HG02870 (cell line): ENCODE measurements at regions not wholly inside any gene's neighbourhood (a gene's known extent, or its start where the extent isn't known, plus 50 kb on each side); places are given as distances from the start of the nearest gene placed in this dataset.
"Not testable (repeated sequence)": the region's sequence is repeated elsewhere in the genome, so short reads cannot be mapped to it uniquely, and the experiment has no call there.

Experiments
- ATAC-seq: cut with Tn5 transposase; IDR thresholded peaks from one replicate; pipeline ENCODE4 v1.9.1; 2021; ENCODE audit warnings: mild to moderate bottlenecking, moderate library complexity; ENCODE audit not compliant: unreplicated experiment

DNA sequence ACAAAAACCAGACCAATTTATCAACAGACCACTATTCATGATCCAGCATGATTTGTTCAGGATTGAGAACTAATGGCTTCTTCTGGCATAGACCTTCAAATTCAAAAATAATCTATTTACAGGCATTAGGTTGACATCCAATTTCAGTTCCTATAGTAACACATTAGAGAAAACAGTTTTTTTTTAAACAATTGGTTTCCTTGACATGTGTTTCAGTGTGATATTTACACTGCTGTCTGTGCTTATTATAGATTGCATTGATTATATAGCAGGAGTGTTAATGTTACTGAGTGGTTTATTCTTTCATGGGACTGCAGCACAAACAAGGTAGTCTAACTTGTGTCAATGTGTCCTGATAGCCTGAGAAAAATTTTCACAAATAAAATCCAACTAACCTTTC is 579.3 kb downstream of the PLOD2 start:
- ATAC-seq = no peak

DNA sequence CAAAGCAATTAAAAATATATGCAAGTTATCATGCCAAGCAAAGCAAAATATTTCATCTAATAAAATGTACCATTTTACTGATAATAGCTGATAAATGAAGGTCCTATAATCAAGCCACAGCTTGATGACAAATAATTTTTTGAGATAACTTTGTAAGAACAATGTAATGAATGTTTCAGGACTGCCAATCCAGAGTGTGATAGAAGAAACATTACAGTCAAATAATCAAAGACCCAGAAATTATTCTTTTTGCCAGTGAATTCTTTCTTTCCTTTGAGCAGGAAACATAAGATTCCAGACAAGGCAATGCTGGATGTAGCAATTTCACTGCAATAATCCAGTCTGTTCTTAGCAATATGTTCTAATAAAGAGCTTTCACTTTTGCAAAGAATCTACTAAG is 556.1 kb downstream of the PLOD2 start:
- no peak for ATAC-seq

DNA sequence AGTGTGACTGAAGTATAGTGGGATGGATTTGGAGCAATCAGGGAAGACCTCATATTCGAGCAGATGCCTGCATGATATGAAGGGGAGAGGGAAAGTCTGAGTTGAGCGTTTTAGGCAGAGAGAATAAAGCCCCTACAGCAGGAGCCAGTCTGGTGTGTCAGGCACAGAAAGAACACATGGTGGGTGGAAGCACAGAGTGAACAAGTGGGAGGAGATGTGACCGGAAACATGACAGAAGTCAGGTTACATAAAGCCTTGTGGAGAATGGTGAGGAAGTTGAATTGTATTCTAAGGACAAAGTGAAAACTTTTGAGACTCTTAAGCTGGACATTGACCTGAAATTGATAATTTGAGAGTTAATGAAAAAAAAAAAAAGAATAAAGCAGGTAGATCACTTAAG is 541.0 kb downstream of the PLOD2 start:
- no peak for ATAC-seq

DNA sequence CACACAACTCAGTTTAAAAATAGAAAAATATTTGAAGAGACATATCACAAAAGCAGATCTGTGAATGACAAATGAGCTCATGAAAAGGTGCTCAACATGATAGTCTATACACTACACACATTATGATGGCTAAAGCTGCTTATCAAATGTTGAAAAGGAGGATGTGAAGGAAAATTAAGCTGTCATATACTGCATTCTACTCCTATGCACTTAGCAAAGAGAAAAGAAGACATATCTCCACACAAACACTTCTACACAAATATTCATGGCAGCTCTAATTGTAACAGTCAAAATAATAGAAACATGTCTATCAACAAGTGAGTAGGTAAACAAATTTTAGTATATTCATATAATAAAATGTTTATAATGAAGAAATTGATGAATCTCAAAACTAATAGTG is 540.5 kb downstream of the PLOD2 start:
- no peak for ATAC-seq

DNA sequence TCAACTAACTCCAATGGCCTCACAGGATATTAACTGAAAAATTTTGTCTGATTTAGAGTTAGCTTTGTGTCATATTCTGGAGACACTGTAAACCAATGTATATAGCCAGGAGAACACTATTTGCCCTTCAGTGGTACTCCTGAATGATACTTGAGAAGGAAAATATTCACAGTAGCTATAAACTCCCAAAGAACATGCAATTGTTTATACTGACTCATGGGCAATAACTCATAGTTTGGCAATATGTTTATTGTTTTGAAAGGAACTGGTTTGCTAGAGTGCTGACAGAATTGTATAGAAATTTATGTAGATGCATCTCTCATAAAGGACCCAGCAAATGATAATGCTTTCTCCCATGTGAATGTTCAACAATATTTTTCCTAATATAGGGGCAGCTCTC is 537.6 kb downstream of the PLOD2 start:
- no peak for ATAC-seq

DNA sequence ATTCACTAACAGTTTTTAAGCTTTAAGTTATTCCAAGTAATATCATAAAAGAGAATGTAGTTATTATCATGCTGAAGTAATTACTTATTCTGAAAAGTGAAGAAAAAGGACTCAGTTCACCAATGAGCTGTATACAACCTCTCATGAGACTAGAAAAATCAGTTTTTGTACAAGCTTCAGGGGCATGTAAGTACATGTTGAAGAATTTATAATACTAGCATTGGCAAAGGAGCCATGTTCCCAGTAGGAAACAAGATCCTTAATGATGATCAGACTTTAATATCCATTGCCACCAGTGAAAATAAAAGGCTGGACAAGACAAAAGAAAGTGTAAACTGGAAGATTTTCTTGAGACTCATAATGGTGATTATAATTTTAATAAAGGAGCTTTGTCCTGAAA is 532.8 kb downstream of the PLOD2 start:
- ATAC-seq = no peak

DNA sequence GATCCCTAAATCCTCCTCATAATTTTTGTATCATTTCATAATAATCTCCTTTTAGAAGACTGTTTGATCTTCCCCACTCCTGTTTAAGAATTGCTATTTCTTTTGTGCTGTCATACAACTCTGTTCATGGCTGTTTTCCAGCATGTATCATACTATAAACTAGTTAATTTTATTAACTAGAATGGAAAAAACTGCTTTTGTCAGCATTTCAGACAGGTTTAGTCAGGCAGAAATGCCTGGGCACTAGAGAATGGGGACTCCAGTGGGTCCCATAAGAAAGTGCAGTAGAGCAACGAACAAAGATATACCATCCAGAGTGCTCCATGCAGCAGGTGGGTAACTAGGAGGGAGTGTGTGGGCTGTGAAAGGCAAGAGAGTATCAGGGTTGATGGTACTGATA is 523.9 kb downstream of the PLOD2 start:
- ATAC-seq = no peak

DNA sequence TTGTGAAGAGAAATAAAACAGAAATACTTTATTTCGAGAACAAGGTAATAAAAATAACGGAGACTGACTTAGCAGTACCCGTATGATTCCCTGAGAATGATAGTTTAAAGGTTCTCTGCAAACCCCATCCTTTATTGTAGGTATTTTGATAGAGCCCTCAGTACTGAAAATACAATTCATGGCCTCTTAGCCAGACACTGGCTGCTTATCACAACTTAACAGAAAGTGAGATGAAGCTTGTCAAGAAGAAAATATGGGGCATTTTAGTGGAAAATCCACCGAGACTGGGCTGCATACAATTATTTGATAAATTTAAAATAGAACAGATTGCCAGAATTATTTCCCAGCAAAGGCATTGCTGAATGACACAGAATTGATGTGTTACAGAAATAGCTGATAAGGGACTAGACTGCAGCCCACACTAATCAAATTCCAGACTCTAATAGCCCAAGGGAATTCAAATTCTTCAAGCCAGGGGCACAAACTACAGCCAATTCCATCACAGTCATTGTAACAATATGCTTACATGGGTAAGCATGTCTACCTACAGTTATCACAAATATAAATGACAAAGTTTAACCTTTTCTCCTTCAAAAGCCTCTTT is 521.9 kb downstream of the PLOD2 start:
- ATAC-seq = no peak

DNA sequence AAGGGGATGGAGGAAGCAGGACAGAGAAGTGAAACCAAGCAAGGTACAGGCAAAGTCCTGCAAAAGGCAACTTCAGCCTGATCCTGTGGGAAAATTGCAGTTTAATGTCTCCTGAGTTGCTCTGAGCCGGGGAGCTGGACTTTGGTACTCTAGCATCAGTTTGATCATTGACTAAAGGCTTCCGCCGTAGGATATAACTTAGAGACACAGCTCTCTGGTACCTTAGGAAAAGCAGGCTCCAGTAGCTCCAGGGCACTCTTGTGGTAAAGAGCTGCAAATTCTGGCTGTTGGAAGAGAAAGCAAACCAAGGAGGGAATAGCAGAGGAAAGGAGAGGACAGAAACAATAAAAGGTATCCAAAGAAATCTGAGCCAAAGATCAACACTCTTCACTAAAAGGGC is 521.1 kb downstream of the PLOD2 start:
- ATAC-seq = no peak

DNA sequence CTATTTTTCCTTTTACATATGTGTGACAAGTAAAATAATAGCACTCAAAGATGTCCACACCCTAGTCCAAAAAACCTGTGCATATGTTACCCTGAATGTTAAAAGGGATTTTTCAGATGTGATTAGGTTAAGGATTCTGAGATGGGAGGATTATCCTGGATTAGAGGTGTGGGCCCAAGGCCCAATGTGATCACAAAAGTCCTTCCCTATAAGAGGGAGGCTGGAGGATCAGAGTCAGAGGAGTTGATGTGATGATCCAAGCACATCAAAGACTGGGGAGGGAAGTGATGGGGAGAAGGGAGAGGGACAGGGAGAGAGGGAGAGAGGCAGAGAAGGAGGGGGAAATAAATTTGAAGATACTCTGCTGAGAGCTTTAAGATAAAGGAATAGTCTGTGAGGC is 512.6 kb downstream of the PLOD2 start:
- ATAC-seq = no peak

DNA sequence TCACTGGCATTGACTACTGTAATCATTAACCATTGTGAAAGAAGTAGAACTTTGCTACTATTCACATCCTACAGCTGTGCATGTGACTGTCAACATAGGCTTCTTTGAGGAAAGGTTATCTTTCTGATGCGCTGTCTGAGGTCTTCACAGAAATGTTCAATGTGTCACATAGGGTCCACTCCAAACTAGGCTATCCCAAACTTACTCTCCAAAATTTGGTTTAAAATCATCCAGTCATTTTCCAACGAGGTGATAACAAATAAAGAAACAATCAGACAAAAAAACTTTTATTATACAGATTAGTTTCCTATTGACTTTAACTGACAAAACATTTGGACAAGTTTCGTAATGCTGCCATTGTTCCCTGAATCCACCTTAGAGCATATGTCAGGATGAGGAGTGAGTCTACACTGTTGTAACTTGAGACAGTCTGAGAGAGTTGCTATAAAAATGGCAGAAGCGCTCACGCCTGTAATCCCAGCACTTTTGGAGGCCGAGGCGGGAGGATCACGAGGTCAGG is 511.6 kb downstream of the PLOD2 start:
- no peak for ATAC-seq

DNA sequence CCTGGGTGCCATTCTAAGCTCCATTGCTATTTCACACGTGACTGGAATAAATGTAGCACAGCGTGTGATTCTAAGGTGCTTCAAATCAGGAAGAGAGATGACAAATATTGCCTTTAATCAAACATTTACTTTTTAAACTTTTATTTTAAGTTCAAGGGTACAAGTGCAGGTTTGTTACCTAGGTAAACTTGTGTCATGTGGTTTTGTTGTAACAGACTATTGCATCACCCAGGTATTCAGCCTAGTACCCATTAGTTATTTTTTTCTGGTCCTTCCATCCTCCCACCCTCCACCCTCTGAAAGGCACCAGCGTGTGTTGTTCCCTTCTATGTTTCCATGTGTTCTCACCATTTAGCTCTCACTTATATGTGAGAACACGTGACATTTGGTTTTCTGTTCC is 510.8 kb downstream of the PLOD2 start:
- no peak for ATAC-seq

DNA sequence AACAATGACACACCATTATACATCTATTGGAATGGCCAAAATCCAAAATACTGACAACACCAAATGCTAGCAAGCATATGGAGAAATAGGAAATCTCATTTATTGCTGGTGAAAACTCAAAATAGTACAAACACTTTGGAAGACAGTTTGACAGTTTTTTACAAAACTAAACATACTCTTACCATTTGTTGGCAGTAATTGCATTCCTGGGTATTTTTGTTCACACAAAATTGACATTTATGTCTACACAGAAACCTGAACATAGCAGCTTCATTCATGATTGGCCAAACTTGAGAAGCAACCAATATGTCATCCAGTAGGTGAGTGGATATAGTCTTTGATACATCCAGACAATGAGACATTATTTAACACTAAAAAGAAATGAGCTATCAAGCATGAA is 489.9 kb downstream of the PLOD2 start:
- ATAC-seq = no peak

DNA sequence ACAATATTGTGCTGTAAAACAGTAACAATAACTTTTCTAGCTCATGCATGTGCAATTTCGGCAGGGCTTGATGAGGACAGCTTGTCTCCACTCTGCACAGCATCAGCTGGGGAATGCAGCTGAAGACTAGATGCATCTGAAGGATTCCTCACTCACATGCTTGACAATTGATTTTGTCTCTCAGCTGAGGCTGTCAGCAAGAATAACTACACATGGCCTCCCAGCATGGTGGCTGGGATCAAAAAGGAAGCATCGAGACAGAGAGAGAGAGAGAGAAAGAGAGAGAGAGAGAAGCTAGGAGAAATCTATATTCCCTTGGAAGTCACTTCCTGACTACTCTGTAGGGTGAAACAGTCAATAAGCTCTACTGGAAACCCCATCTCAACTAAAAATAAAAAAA is 487.1 kb downstream of the PLOD2 start:
- no peak for ATAC-seq

DNA sequence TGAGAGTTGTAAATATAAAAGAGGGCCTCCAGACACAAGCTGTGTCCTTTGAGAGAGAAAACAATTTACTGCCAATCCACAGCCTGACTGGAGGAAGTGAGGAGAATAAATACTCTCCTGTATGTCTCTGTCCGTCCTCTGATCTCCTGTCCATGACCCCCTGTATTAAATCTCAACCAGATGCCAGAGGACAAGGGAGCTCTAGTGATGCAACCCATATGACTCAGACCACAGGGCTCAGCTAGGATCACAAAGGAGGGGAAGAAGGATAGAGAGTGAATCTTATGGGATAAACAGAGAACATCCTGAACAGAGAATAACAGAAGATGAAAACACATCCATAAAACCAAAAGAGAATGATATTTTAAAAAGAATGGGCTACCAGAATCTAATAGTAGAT is 482.6 kb downstream of the PLOD2 start:
- ATAC-seq = no peak

DNA sequence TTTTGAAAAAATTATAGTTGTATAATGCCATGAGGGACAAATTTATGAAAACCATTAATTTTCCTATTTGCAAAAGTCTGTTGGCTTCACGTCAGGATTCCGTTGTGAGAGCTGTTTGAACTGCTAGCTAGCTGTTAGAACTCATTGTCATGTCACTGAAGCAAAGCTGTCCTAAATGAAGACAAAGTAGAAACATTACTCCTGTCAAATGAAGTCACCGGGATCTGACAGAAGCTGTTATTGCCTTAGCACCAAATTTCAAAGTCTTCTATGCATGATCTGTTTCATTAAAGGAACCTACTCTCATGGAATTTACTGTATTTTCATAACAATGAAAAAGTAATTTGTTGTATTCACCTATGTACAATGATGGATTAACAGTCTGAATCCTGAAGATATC is 479.8 kb downstream of the PLOD2 start:
- ATAC-seq = no peak

DNA sequence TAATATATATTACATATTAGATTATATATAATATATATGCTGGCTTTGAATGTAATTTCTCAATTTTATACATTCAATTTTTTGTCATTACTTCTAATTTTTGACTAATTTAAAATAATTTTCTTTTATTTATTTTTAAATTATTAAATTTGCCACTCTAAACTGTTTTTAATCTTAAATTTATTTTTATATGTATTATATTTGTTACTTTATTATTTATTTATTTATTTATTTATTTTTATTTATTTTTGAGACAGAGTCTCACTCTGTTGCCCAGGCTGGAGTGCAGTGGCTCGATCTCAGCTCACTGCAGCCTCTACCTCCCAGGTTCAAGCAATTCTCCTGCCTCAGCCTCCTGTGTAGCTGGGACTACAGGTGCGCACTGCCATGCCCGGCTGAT is 473.0 kb downstream of the PLOD2 start:
- not testable (repeated sequence) for ATAC-seq

DNA sequence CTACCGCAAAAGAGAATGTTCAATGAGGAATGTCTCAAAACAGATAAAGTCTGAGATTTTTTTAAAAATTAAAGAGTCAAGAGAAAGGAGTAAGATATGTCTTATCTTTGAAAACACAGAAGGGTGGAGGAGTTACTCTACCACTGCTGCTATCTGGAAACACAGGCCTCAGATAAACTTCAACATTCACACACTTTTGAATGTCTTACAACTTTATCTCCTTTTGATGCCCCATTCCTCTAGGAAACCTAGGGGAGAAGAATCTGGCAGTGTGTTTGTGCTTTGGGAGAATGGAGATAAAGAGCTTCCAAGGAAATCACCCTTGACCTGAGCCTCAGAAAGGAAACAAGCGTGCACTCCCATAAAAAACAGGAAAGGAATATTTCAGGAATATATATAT is 468.2 kb downstream of the PLOD2 start:
- ATAC-seq = no peak

DNA sequence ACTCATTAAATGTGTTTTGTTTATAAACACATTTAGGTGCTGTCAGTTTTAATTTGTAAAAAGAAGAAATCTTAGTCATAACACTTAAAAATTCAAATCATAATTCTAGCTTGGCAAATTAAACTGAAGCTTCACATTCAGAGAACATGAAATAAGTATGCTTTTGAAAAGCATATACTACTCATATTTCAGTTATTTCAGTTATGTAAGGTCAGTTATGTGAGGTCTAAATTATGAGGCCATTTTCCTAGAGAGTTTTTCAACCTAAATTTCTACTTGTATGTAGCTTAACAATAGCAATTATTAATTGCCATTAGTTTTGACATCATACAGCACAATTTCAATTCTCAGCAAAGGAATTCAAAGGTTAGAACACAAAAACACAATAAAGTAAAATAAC is 465.0 kb downstream of the PLOD2 start:
- no peak for ATAC-seq

DNA sequence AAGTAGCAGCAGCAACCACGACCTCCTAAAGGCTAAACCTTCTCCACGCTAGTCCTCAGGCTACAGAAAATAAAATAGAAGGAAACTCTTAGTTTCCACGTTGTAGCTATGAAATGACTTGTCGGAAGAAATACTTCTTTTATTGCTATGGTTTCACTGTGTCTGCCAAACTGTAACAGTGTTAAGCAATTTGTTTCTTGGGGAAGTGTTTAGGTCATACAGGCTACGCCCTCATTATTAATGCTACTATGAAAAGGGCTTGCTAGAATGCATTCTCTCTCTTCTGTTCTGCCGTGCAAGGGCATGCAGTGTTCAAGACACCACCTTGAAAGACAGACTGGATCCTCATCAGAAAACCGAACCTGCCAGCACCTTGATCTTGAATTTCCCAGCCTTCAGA is 462.7 kb downstream of the PLOD2 start:
- no peak for ATAC-seq

DNA sequence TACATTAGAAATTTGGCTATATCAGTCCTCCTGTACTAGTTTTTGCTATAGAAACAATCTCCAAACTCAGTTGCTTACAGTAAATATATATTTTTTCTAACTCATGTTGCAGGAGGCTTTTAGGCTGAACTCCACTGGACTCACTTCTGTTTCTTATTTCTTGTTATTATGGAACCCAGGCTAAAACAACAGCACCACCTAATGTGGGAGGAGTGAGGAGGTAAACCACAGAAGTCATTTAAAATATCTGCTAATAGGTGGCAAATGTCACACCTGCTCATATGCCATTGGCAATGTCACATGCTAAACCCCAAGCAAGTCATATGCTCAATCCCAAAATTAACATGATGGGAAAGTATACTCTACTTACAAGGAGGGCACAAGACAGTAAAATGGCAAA is 462.2 kb downstream of the PLOD2 start:
- no peak for ATAC-seq

DNA sequence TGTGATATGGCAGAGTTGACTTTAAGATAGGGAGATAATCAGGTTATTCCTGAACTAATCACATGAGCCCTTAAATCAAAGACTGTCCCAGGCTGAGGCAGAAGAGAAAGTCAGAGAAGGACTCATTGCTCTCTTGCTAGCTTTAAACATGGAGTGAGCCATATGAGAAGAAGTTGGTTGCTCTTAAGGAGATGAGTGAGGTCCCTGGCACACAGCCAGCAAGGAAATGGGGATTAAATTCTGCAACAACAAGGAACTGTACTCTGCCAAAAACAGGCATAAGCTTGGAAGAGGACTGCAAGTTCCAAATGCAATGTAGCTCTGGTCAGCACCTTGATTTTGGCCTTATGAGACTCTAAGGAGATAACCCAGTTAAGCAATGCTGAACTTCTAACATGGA is 457.0 kb downstream of the PLOD2 start:
- no peak for ATAC-seq

DNA sequence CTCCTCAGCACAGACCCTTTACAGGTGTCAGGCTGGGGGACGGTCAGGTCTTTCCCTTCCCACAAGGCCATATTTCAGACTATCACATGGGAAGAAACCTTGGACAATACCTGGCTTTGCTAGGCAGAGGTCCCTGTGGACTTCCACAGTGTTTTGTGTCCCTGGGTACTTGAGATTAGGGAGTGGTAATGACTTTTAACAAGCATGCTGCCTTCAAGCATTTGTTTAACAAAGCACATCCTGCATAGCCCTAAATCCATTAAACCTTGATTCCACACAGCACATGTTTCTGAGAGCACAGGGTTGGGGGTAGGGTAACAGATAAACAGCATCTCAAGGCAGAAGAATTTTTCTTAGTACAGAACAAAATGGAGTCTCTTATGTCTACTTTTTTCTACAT is 451.2 kb downstream of the PLOD2 start:
- ATAC-seq = not testable (repeated sequence)
